H1 (cell line): ENCODE measurements at regions not wholly inside any gene's neighbourhood (a gene's known extent, or its start where the extent isn't known, plus 50 kb on each side); places are given as distances from the start of the nearest gene placed in this dataset.

Experiments
- CTCF ChIA-PET: fragments of 300-600 bp; sonication (Branson Sonifier 250); formaldehyde crosslinking; loops from one replicate; lab custom pipeline; 2021; ENCODE audit not compliant: partially characterized antibody; lab: Charles Lee
- POLR2A ChIA-PET: fragments of 300-600 bp; sonication (Branson Sonifier 250); formaldehyde crosslinking; loops from one replicate; lab custom pipeline; 2021; ENCODE audit warnings: inconsistent platforms; ENCODE audit not compliant: partially characterized antibody; lab: Charles Lee
- DNase-seq, 2 experiments: peaks; one replicate each; pipeline versions ENCODE4 v3.0.0 to v3.0.0-alpha.2; 2010 to 2022; ENCODE audit warnings: low spot score in 2 of 2, low read depth in 1 of 2, mixed read lengths in 1 of 2
- FAIRE-seq: peaks from 2 replicates; lab custom pipeline; 2011; peaks lifted over from hg19 to GRCh38; lab: Jason Lieb, UNC
- H2AFZ ChIP-seq: 2 replicates; pipeline ENCODE4 v1.8.1; 2012; ENCODE audit warnings: low read length, inconsistent platforms
- H2AK5ac ChIP-seq: 2 replicates; pipeline ENCODE4 v1.6.1; 2013; ENCODE audit warnings: low read depth, low read length
- H2BK120ac ChIP-seq: replicated peaks from 2 replicates; pipeline ENCODE3; 2013; ENCODE audit warnings: low read depth, low read length, inconsistent platforms
- H2BK12ac ChIP-seq: 2 replicates; pipeline ENCODE4 v1.6.1; 2013; ENCODE audit warnings: low read depth, low read length
- H2BK15ac ChIP-seq: 2 replicates; pipeline ENCODE4 v1.6.1; 2013; ENCODE audit warnings: low read length
- H2BK20ac ChIP-seq: 2 replicates; pipeline ENCODE4 v1.6.1; 2013; ENCODE audit warnings: low read length
- H2BK5ac ChIP-seq: 2 replicates; pipeline ENCODE4 v1.6.1; 2013; ENCODE audit warnings: low read depth, low read length
- H3K14ac ChIP-seq: 2 replicates; pipeline ENCODE4 v1.6.1; 2013; ENCODE audit warnings: inconsistent platforms; ENCODE audit not compliant: insufficient read length
- H3K18ac ChIP-seq: 2 replicates; pipeline ENCODE4 v1.6.1; 2013; ENCODE audit warnings: low read length; ENCODE audit errors: extremely low read depth
- H3K23ac ChIP-seq: 2 replicates; pipeline ENCODE4 v1.6.1; 2013; ENCODE audit warnings: inconsistent platforms; ENCODE audit not compliant: insufficient read length
- H3K23me2 ChIP-seq: 2 replicates; pipeline ENCODE4 v1.6.1; 2013; ENCODE audit warnings: low read depth, low read length
- H3K27ac ChIP-seq: 2 replicates; pipeline ENCODE4 v1.6.1; 2011; ENCODE audit warnings: low read depth, low read length, inconsistent platforms
- H3K27me3 ChIP-seq, 4 experiments: replicated peaks in 1 of 4; 1 replicate in 1 of 4; 2 replicates in 3 of 4; pipeline versions ENCODE4 v1.6.1 to v1.8.1; 2011 to 2013; ENCODE audit warnings: low read length in 3 of 4, mild to moderate bottlenecking in 3 of 4, inconsistent platforms in 2 of 4, mixed read lengths in 2 of 4, moderate library complexity in 1 of 4; ENCODE audit not compliant: control insufficient read depth in 3 of 4, insufficient read depth in 3 of 4; ENCODE audit errors: extremely low read depth in 1 of 4
- H3K36me3 ChIP-seq, 4 experiments: 2 replicates each; pipeline versions ENCODE4 v1.6.1 to v1.8.1; 2011 to 2013; ENCODE audit warnings: mild to moderate bottlenecking in 4 of 4, low read length in 3 of 4, moderate library complexity in 2 of 4, control low read depth in 1 of 4, inconsistent platforms in 1 of 4; ENCODE audit not compliant: insufficient read depth in 4 of 4, control insufficient read depth in 2 of 4
- H3K4ac ChIP-seq: replicated peaks from 2 replicates; pipeline ENCODE3; 2013; ENCODE audit warnings: low read length, low read depth, mixed read lengths, inconsistent platforms; ENCODE audit not compliant: insufficient read length
- H3K4me1 ChIP-seq, 4 experiments: replicated peaks in 1 of 4; 1 replicate in 1 of 4; 2 replicates in 3 of 4; pipeline versions ENCODE4 v1.6.1 to v1.8.1; 2011 to 2013; ENCODE audit warnings: low read length in 3 of 4, inconsistent platforms in 2 of 4, mixed read lengths in 1 of 4; ENCODE audit not compliant: insufficient read depth in 4 of 4, control insufficient read depth in 3 of 4
- H3K4me2 ChIP-seq, 2 experiments: 2 replicates each; pipeline versions ENCODE4 v1.6.1 to v1.8.1; 2011 to 2013; ENCODE audit warnings: low read depth in 2 of 2, low read length in 2 of 2, control low read depth in 1 of 2, inconsistent platforms in 1 of 2, mild to moderate bottlenecking in 1 of 2; ENCODE audit not compliant: insufficient read depth in 1 of 2
- H3K4me3 ChIP-seq, 4 experiments: fragments of 200-600, 300-600 bp in 1 of 4; sonication (generic), shearing (Covaris generic), sonication (Bioruptor Twin) in 1 of 4; 2 replicates each; pipeline versions ENCODE4 v1.5.1 to v1.8.1; 2011 to 2016; ENCODE audit warnings: low read length in 4 of 4, low read depth in 3 of 4, control low read depth in 2 of 4, inconsistent platforms in 2 of 4, mild to moderate bottlenecking in 2 of 4, mixed read lengths in 1 of 4, moderate library complexity in 1 of 4; ENCODE audit not compliant: insufficient read depth in 2 of 4; ENCODE audit errors: extremely low read depth in 1 of 4
- H3K56ac ChIP-seq: replicated peaks from 2 replicates; pipeline ENCODE3; 2013; ENCODE audit warnings: low read depth, mild to moderate bottlenecking, mixed read lengths, low read length, inconsistent platforms; ENCODE audit not compliant: insufficient read length
- H3K79me1 ChIP-seq: 2 replicates; pipeline ENCODE4 v1.6.1; 2013; ENCODE audit warnings: low read depth, low read length, control low read depth
- H3K79me2 ChIP-seq, 2 experiments: 2 replicates each; pipeline versions ENCODE4 v1.6.1 to v1.8.1; 2012 to 2013; ENCODE audit warnings: low read length in 2 of 2, mild to moderate bottlenecking in 2 of 2, inconsistent platforms in 1 of 2; ENCODE audit not compliant: insufficient read depth in 2 of 2, control insufficient read depth in 1 of 2
- H3K9ac ChIP-seq, 4 experiments: replicated peaks in 1 of 4; 1 replicate in 1 of 4; 2 replicates in 3 of 4; pipeline versions ENCODE4 v1.6.1 to v1.8.1; 2011 to 2013; ENCODE audit warnings: low read depth in 3 of 4, low read length in 3 of 4, control low read depth in 2 of 4, mild to moderate bottlenecking in 2 of 4, moderate library complexity in 2 of 4, inconsistent platforms in 1 of 4; ENCODE audit errors: extremely low read depth in 1 of 4
- H3K9me3 ChIP-seq, 2 experiments: 2 replicates each; pipeline versions ENCODE4 v1.6.1 to v1.8.1; 2012 to 2013; ENCODE audit warnings: mild to moderate bottlenecking in 2 of 2, moderate library complexity in 2 of 2, control low read depth in 1 of 2, inconsistent platforms in 1 of 2, low read depth in 1 of 2, low read length in 1 of 2, mixed read lengths in 1 of 2; ENCODE audit not compliant: insufficient read depth in 2 of 2
- H4K20me1 ChIP-seq, 2 experiments: replicated peaks in 1 of 2; 2 replicates each; pipeline versions ENCODE3 to v1.8.1; 2011 to 2013; ENCODE audit warnings: inconsistent platforms in 2 of 2, low read length in 2 of 2, mild to moderate bottlenecking in 1 of 2; ENCODE audit not compliant: insufficient read depth in 2 of 2, control insufficient read depth in 1 of 2
- H4K5ac ChIP-seq: 2 replicates; pipeline ENCODE4 v1.6.1; 2013; ENCODE audit warnings: low read length, low read depth, mixed read lengths, inconsistent platforms; ENCODE audit not compliant: insufficient read length
- H4K8ac ChIP-seq: 2 replicates; pipeline ENCODE4 v1.8.0; 2013; ENCODE audit warnings: mild to moderate bottlenecking, moderate library complexity, low read length, inconsistent platforms; ENCODE audit not compliant: insufficient read depth; ENCODE audit errors: extremely low read depth
- H4K91ac ChIP-seq: replicated peaks from 2 replicates; pipeline ENCODE3; 2013; ENCODE audit warnings: low read length, mixed read lengths, inconsistent platforms; ENCODE audit not compliant: insufficient read length
- BCL11A ChIP-seq, 2 experiments: IDR thresholded peaks; one replicate each; pipeline ENCODE4 v1.6.1; 2011; ENCODE audit warnings: low read depth in 2 of 2, low read length in 2 of 2, mild to moderate bottlenecking in 2 of 2
- CBX8 ChIP-seq: fragments of 300-800, 300-1000 bp; sonication (generic); IDR thresholded peaks from 2 replicates; pipeline ENCODE4 v1.7.1; 2016; ENCODE audit warnings: low read depth, low read length, borderline replicate concordance
- CEBPB ChIP-seq: IDR thresholded peaks from 2 replicates; pipeline ENCODE4 v1.6.1; 2012; ENCODE audit warnings: low read depth, low read length
- EGR1 ChIP-seq: IDR thresholded peaks from 2 replicates; pipeline ENCODE4 v1.6.1; 2011; ENCODE audit warnings: low read depth, low read length, borderline replicate concordance
- JUND ChIP-seq: IDR thresholded peaks from 2 replicates; pipeline ENCODE4 v1.6.1; 2011; ENCODE audit warnings: mild to moderate bottlenecking, improper control_type of control experiment, low read length
- NANOG ChIP-seq: IDR thresholded peaks from 2 replicates; pipeline ENCODE4 v1.6.1; 2011; ENCODE audit warnings: low read length, low read depth, mild to moderate bottlenecking, inconsistent platforms; ENCODE audit not compliant: insufficient read depth, poor library complexity, severe bottlenecking
- PHF8 ChIP-seq: fragments of 200-600 bp; sonication (generic); conservative IDR thresholded peaks from 2 replicates; pipeline ENCODE4 v1.7.1; 2012; ENCODE audit warnings: low read depth, mild to moderate bottlenecking, inconsistent platforms, low read length, moderate library complexity
- RXRA ChIP-seq: IDR thresholded peaks from 2 replicates; pipeline ENCODE4 v1.6.1; 2011; ENCODE audit warnings: low read depth, mild to moderate bottlenecking, low read length, moderate library complexity; ENCODE audit not compliant: insufficient read depth
- SAP30 ChIP-seq: fragments of 300-600 bp; sonication (generic); IDR thresholded peaks from 2 replicates; pipeline ENCODE4 v1.7.1; 2012; ENCODE audit warnings: low read length, moderate library complexity, mild to moderate bottlenecking, inconsistent platforms; ENCODE audit not compliant: insufficient read depth, insufficient replicate concordance
- SIRT6 ChIP-seq: IDR thresholded peaks from one replicate; pipeline ENCODE4 v1.7.1; 2012; ENCODE audit warnings: low read length, inconsistent platforms
- SP2 ChIP-seq: IDR thresholded peaks from 2 replicates; pipeline ENCODE4 v1.6.1; 2012; ENCODE audit warnings: mild to moderate bottlenecking, low read length, inconsistent platforms
- WGBS, 2 experiments: shearing (Covaris generic) in 1 of 2; methylation state at CpG; one replicate each; pipeline versions ENCODE4 v1.1.6 to v1.1.7; 2013 to 2015; ENCODE audit warnings: low lambda C conversion rate in 2 of 2, mixed read lengths in 2 of 2, inconsistent platforms in 1 of 2, low coverage in 1 of 2, missing lambda C conversion rate in 1 of 2; ENCODE audit not compliant: insufficient replicate concordance in 2 of 2, insufficient coverage in 1 of 2, insufficient read length in 1 of 2; ENCODE audit errors: extremely low coverage in 1 of 2, missing lambda C conversion rate in 1 of 2; 5-methylcytosine and 5-hydroxymethylcytosine counted together
- TF ChIP-seq, protein P1 (sequence below): IDR thresholded peaks from 2 replicates; pipeline ENCODE4 v1.6.1; 2011; ENCODE audit warnings: low read depth, mild to moderate bottlenecking, low read length; ENCODE audit not compliant: insufficient read depth

DNA sequence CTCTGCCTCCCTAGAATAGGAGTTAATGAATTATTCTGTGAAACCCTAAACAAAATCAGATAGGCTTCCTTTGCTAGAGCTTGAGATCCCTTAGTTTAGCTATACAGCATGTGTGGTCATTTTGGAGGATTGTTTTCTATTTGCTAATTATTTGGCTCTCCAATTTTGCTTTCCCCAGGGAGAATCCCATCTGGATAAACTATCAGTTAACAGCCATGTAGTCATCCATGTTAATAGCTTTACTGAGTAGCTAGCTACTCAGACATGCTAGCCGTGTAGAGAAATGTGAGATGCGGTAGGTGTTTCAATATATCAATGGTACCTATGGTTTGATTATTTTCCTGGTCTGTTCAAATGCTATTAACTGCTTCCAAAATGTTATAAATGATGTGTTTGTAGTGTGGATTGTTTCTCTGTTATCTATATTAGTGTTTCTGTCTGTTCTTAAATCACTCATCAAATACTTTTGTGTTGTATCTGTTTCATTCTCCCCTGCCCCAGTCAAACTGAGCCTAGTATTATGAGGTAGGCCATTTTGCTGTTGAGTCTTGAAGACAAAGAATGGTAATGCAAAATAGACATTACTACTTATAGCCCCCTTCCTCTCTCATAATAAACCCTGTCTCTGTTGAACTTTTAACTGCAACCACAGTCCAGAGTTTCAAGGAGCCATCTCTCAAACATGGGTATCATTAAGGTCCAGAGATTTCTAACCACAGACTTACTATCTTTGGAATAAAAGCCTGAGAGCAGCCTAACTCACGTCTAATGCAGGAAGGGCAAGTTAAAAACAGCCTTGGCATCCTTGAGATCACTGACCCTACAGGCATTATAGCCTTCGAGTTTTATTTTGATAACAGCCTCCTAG, 56.1 kb upstream of the GRAMD1B start:
- Histone ChIP-seq H3K4me1 (peaks cover 2 to 13% (median 7%) of the 10 kb centered on the region in 4 experiments; a peak in 5 of 7 replicates), H3K14ac (no peak overlapping the region), H3K27ac (no peak overlapping the region), H2BK12ac (no peak overlapping the region), H3K23ac (no peak overlapping the region), H3K23me2 (no peaks in the 10 kb centered on the region), H3K9ac (no peak overlapping the region), H3K4ac (no peak overlapping the region), H3K36me3 (no peaks in the 10 kb centered on the region), H2BK120ac (no peak overlapping the region), H2AK5ac (no peak overlapping the region), H4K91ac (no peak overlapping the region), H4K5ac (no peak overlapping the region), H3K79me2 (no peaks in the 10 kb centered on the region), H3K27me3 (peaks cover 0 to 3% (median 0%) of the 10 kb centered on the region in 4 experiments; a peak in 1 of 7 replicates), H3K79me1 (no peaks in the 10 kb centered on the region), H3K4me2 (no peak overlapping the region), H4K20me1 (no peaks in the 10 kb centered on the region), H2BK5ac (no peak overlapping the region), H4K8ac (no peak overlapping the region), H3K56ac (no peak overlapping the region), H2BK20ac (no peak overlapping the region), H2AFZ (no peak overlapping the region), H3K9me3 (no peaks in the 10 kb centered on the region), H2BK15ac (no peak overlapping the region), H3K4me3 (no peak overlapping the region), H3K18ac (no peak overlapping the region)
- 93% methylated on average over 4 of the region's 4 CpGs; no CpG with 5 or more reads in 1 of the 2 experiments for whole genome bisulfite sequencing, 2 experiments
- DNase-seq (no peak), FAIRE-seq (no peak)
- POLR2A ChIA-PET = interaction anchor here (1.3 kb wide), 1 partner anchor 13 kb away, joined by 4 read pairs; no protein-coding TSS in a partner anchor
- CTCF ChIA-PET = interaction anchor here (0.8 kb wide), 1 partner anchor 12 kb away, joined by 3 read pairs; no protein-coding TSS in a partner anchor
- TF ChIP-seq BCL11A (IDR thresholded peaks at IDR 0.05; ENCODE audit: low read depth in 2 of 2, low read length in 2 of 2) = no peak
- no peak for TF ChIP-seq SP2
- no peak for TF ChIP-seq EGR1
- TF ChIP-seq, protein P1, sequence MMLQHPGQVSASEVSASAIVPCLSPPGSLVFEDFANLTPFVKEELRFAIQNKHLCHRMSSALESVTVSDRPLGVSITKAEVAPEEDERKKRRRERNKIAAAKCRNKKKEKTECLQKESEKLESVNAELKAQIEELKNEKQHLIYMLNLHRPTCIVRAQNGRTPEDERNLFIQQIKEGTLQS = no peak
- TF ChIP-seq RXRA = no peak
- no peak for TF ChIP-seq JUND
- no peak for TF ChIP-seq SIRT6
- TF ChIP-seq NANOG = no peak
- TF ChIP-seq CEBPB = no peak
- no peak for TF ChIP-seq CBX8
- no peak for TF ChIP-seq SAP30
- TF ChIP-seq PHF8 = no peak
